Vagina (tissue), 2 donors: ENCODE measurements at regions not wholly inside any gene's neighbourhood (a gene's known extent, or its start where the extent isn't known, plus 50 kb on each side); places are given as distances from the start of the nearest gene placed in this dataset.

Experiments used
- DNase-seq, 2 donors: peaks; one replicate each; pipeline ENCODE4 v3.0.0-alpha.2; 2017; ENCODE audit errors: extremely low spot score in 2 of 2
- H3K27ac ChIP-seq: fragments of 200-600 bp; sonication (generic); one replicate; pipeline ENCODE4 v1.5.1; 2019
- H3K27me3 ChIP-seq: fragments of 200-600 bp; sonication (generic); one replicate; pipeline ENCODE4 v1.5.1; 2019
- H3K36me3 ChIP-seq, 2 donors: fragments of 200-600 bp; sonication (generic); one replicate each; pipeline ENCODE4 v1.5.1; 2017 to 2019
- H3K4me1 ChIP-seq: fragments of 200-600 bp; sonication (generic); one replicate; pipeline ENCODE4 v1.5.1; 2019
- H3K4me3 ChIP-seq, 2 donors: fragments of 200-600 bp; sonication (generic); 1 replicate in 1 of 2; 2 replicates in 1 of 2; pipeline ENCODE4 v1.5.1; 2016 to 2019
- H3K9me3 ChIP-seq: fragments of 200-600 bp; sonication (generic); one replicate; pipeline ENCODE4 v1.5.1; 2019
- POLR2A ChIP-seq, 2 donors: fragments of 450-650 bp; IDR thresholded peaks; one replicate each; pipeline ENCODE4 v1.6.1; 2017; ENCODE audit warnings: antibody characterized with exemption in 2 of 2, mild to moderate bottlenecking in 2 of 2, moderate library complexity in 2 of 2
- POLR2AphosphoS5 ChIP-seq, 2 donors: sonication (generic); formaldehyde crosslinking; IDR thresholded peaks; one replicate each; pipeline ENCODE4 v1.9.0; 2017; ENCODE audit warnings: antibody characterized with exemption in 2 of 2, mild to moderate bottlenecking in 2 of 2, low read depth in 1 of 2; ENCODE audit not compliant: insufficient read depth in 1 of 2
- intact Hi-C: fragments of 100-400 bp; cut with DNase I; formaldehyde crosslinking; loops from one replicate; pipeline ENCODE4 v1.15.1; 2023
- TF ChIP-seq, protein P1 (sequence below), 3 experiments: fragments of 450-650 bp in 2 of 3; fragments of 200-600 bp in 1 of 3; sonication (generic) in 1 of 3; IDR thresholded peaks; one replicate each; pipeline ENCODE4 v1.5.1; 2017 to 2019; ENCODE audit warnings: antibody characterized with exemption in 3 of 3, mild to moderate bottlenecking in 2 of 3, moderate library complexity in 2 of 3

DNA sequence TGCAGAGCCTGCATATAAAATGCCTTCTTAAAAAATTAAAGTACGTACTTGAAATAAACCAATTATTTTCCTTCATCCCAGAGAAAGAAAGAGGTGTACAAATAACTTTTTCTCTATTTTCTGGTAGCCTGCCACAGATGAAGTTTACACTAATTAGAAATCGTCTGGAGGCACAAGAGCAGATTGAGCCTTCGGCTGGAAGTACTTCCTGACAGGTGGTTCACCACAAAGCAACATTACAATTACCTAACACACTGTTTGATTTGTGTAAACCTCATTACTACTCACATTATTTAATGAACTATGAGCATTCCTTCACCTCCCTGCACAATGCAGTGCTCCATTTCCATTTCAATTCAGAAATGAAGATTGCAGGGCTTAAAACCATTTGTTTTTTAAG lies 856.1 kb downstream of the SI start:
- Histone ChIP-seq H3K36me3 (no peaks in the 10 kb centered on the region), H3K27ac (no peak overlapping the region), H3K27me3 (no peaks in the 10 kb centered on the region), H3K4me1 (no peaks in the 10 kb centered on the region), H3K4me3 (no peak overlapping the region), H3K9me3 (no peaks in the 10 kb centered on the region)
- no peak for TF ChIP-seq POLR2AphosphoS5 (IDR thresholded peaks at IDR 0.05; ENCODE audit: insufficient read depth in 1 of 2, low read depth in 1 of 2)
- TF ChIP-seq, protein P1, sequence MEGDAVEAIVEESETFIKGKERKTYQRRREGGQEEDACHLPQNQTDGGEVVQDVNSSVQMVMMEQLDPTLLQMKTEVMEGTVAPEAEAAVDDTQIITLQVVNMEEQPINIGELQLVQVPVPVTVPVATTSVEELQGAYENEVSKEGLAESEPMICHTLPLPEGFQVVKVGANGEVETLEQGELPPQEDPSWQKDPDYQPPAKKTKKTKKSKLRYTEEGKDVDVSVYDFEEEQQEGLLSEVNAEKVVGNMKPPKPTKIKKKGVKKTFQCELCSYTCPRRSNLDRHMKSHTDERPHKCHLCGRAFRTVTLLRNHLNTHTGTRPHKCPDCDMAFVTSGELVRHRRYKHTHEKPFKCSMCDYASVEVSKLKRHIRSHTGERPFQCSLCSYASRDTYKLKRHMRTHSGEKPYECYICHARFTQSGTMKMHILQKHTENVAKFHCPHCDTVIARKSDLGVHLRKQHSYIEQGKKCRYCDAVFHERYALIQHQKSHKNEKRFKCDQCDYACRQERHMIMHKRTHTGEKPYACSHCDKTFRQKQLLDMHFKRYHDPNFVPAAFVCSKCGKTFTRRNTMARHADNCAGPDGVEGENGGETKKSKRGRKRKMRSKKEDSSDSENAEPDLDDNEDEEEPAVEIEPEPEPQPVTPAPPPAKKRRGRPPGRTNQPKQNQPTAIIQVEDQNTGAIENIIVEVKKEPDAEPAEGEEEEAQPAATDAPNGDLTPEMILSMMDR (IDR thresholded peaks at IDR 0.05), result no peak
- TF ChIP-seq POLR2A (IDR thresholded peaks at IDR 0.05), result no peak
- no peak for DNase-seq
- intact Hi-C loops, result no loop called here

DNA sequence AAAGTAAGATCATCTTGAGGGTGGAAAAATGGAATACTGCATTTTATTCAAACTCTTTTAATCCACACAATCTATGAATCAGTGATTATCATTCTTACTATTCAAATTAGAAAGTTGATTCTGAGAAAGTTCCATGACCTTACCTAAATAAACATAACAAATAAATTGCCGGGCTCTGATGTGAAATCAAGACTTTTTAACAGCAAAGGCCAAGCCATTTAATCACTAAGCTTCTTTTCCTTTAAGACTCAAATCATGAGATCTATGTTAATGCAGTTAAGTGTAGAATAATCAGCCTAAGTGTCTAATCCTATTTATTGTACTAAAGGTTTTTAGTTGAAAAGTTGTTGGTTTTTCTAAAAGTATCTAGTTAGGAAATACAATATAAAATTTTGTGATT lies 857.0 kb downstream of the SI start:
- Histone ChIP-seq H3K4me3 (no peak overlapping the region), H3K27me3 (no peaks in the 10 kb centered on the region), H3K27ac (no peak overlapping the region), H3K9me3 (no peaks in the 10 kb centered on the region), H3K36me3 (no peaks in the 10 kb centered on the region), H3K4me1 (no peaks in the 10 kb centered on the region)
- no peak for DNase-seq
- intact Hi-C loops, result no loop called here
- TF ChIP-seq POLR2A (IDR thresholded peaks at IDR 0.05), result no peak
- no peak for TF ChIP-seq POLR2AphosphoS5 (IDR thresholded peaks at IDR 0.05; ENCODE audit: insufficient read depth in 1 of 2, low read depth in 1 of 2)
- TF ChIP-seq, protein P1 (IDR thresholded peaks at IDR 0.05), result no peak

DNA sequence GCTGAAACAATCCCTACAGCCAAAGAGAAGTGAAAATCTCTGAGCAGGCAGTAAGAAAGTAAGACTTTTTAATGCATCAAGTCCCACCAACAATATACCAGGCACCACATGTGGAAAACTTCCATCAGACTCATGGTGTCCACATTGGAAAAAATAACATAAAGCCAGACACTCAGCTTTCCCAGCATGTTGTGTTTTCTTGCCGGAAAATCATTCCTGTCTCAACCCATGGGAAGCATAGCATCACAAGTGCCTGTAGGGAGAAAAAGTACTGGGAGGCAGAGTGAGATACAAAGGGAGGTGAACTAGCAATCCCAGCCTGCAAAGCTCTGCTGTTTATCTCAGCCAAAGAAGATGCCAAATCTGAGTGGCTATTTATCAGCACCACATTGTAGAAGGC lies 868.9 kb downstream of the SI start:
- H3K36me3 ChIP-seq, result no peaks in the 10 kb centered on the region
- no peaks in the 10 kb centered on the region for H3K4me1 ChIP-seq
- H3K9me3 ChIP-seq, result no peaks in the 10 kb centered on the region
- no peak for DNase-seq
- no peaks in the 10 kb centered on the region for H3K27me3 ChIP-seq
- no peak overlapping the region for H3K4me3 ChIP-seq
- intact Hi-C loops, result no loop called here
- no peak overlapping the region for H3K27ac ChIP-seq
- TF ChIP-seq POLR2A (IDR thresholded peaks at IDR 0.05), result no peak
- TF ChIP-seq, protein P1 (IDR thresholded peaks at IDR 0.05), result no peak
- TF ChIP-seq POLR2AphosphoS5 (IDR thresholded peaks at IDR 0.05; ENCODE audit: insufficient read depth in 1 of 2, low read depth in 1 of 2), result no peak

DNA sequence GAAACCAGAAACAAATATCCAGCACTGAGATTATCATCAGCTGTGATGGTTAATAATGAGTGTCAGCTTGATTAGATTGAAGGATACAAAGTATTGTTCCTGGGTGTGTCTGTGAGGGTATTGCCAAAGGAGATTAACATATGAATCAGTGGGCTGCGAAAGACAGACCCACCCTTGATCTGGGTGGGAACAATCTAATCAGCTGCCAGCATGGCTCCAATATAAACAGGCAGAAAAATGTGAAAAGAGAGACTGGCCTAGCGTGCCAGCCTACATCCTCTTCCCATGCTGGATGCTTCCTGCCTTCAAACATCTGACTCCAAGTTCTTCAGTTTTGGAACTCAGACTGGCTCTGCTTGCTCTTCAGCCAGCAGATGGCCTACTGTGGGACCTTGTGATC lies 869.5 kb downstream of the SI start:
- H3K27me3 ChIP-seq, result no peaks in the 10 kb centered on the region
- TF ChIP-seq, protein P1 (IDR thresholded peaks at IDR 0.05), result no peak
- TF ChIP-seq POLR2A (IDR thresholded peaks at IDR 0.05) (no peak), POLR2AphosphoS5 (IDR thresholded peaks at IDR 0.05; ENCODE audit: insufficient read depth in 1 of 2, low read depth in 1 of 2) (no peak)
- H3K4me1 ChIP-seq, result no peaks in the 10 kb centered on the region
- DNase-seq, result no peak
- H3K36me3 ChIP-seq, result no peaks in the 10 kb centered on the region
- intact Hi-C loops, result no loop called here
- no peak overlapping the region for H3K4me3 ChIP-seq
- no peaks in the 10 kb centered on the region for H3K9me3 ChIP-seq
- no peak overlapping the region for H3K27ac ChIP-seq

DNA sequence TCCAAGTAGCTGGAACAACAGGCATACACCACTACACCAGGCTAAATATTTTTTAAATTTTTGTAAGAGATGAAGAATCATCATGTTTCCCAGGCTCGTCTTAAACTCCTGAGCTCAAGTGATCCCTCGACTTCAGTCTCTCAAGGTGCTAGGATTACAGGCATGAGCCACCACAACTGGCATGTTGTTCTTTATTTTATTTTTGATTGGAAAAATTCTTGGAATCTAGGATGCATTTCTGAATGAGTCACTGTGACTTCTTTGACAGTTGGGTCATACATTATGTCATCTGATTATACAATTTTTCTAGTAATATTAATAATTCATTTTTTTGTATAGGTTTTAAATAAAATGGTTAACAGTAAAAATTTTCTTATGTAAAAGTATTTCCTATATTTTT lies 870.2 kb downstream of the SI start:
- Histone ChIP-seq H3K27me3 (no peaks in the 10 kb centered on the region), H3K9me3 (no peaks in the 10 kb centered on the region), H3K36me3 (no peaks in the 10 kb centered on the region), H3K27ac (no peak overlapping the region), H3K4me3 (no peak overlapping the region), H3K4me1 (no peaks in the 10 kb centered on the region)
- TF ChIP-seq, protein P1 (IDR thresholded peaks at IDR 0.05), result no peak
- TF ChIP-seq POLR2A (IDR thresholded peaks at IDR 0.05), result no peak
- TF ChIP-seq POLR2AphosphoS5 (IDR thresholded peaks at IDR 0.05; ENCODE audit: insufficient read depth in 1 of 2, low read depth in 1 of 2), result no peak
- DNase-seq, result no peak
- intact Hi-C loops, result no loop called here
